ENCODE measurements at regions not wholly inside any gene's neighbourhood (a gene's known extent, or its start where the extent isn't known, plus 50 kb on each side); places are given as distances from the start of the nearest gene placed in this dataset.

DNA sequence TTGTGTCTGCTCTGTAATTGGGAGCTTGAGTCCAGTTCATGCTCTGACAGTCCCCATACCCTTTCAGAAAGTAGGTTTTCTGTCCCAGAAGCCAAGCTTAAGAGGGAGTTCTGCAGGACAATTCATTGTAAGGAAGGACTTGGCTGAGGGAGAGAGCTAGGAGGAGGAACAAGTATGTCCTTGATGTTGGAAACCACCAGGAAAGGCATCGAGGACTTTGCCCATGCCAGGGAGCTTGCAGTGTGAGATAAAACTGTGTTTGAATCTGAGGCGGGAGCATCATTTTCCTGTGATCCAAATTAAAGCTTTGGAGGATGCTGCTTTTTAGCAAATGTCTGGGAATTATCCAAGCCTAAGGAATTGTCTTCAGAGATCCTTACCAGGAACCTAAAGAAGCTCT is 175.3 kb downstream of the EMP1 start:
- in situ Hi-C loops (cut with HindIII; ENCODE audit: low pct_unique_long_range_greater_than_20kb, low sequenced_read_pairs), result no loop called here
- no peak for DNase-seq (ENCODE audit: low read depth)

DNA sequence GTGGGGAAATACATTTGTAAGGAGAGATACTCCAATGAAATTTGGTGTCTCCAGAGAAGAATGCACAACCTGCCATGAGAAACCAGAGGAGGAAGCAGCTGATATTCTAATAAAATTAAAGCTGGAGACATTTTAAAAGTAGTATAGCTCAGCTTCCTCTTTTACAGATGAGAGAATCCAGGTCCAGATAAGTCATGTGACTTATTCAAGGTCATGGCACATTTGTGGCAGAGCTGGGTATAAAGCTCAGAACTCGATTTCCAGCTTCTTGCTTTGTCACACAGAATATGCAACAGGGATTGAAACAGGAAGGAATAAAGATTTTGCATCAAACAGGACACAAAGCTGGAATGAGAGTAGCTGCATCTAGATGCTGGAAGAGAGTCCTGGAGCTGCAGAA is 174.8 kb downstream of the EMP1 start:
- in situ Hi-C loops (cut with HindIII; ENCODE audit: low pct_unique_long_range_greater_than_20kb, low sequenced_read_pairs), result no loop called here
- no peak for DNase-seq (ENCODE audit: low read depth)

DNA sequence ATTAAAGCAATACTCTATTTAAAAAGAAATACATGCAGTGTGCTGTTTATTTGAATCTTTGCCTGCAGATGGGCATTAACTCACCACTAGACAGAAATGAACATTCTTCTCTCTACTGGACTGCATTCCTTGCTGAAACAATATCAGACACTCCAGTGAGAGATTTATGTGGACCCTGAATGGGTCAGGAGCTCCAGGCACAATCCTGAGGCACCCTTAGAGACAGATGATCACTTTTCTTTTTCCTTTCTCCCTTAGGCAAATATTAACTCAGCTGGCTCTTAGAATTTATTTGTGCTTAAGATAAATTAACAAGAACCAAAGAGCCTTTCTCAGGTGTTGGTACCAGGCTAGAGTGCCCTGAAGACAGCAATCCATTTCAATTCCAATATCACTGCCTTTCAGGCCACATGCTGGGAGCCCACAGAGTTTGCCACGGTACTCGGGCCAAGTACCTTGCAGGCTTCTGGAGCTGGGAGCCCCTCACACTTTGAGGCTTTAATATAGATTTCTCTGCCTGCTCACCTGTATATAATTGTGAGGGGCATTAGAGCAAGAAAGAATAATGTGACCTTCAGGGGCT is 173.0 kb downstream of the EMP1 start:
- DNase-seq (ENCODE audit: low read depth), result no peak
- in situ Hi-C loops (cut with HindIII; ENCODE audit: low pct_unique_long_range_greater_than_20kb, low sequenced_read_pairs), result no loop called here

DNA sequence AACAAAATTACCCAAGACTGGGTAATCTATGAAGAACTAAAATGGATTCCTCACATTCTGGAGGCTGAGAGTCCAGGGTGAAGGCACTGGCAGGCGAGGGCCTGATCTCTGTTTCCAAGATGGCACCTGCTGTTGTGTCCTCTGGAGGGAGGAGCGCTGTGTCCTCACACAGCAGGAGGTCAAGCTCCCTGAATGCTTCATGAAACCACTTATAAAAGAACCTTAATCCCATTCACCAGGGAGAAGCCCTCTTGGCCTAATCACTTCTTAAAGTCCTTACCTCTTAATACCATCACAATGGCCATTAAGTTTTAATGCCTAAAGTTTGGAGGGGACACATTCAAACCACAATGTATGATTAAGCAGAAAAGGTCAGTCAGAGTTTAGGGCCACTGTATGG is 172.4 kb downstream of the EMP1 start:
- no peak for DNase-seq (ENCODE audit: low read depth)
- in situ Hi-C loops (cut with HindIII; ENCODE audit: low pct_unique_long_range_greater_than_20kb, low sequenced_read_pairs), result no loop called here

DNA sequence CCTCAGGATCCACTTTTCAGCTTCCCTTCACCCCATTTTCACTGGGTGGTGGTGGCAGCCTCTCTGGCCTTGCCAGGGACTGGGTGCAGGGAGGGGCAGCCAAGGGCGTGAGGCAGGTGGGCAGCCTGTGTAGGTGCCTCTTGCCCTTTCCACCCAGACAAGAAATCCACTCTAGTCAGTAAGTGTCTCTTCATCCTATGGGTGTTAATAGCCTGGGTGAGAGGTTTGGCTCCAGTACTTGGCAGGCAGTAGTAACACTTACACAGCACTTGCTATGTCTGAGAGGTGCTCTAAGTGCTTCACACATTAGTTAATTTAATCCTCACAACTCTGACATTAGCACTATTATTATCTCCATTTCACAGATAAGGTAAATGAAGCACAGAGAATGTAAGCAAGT is 171.9 kb downstream of the EMP1 start:
- DNase-seq (ENCODE audit: low read depth), result no peak
- in situ Hi-C loops (cut with HindIII; ENCODE audit: low pct_unique_long_range_greater_than_20kb, low sequenced_read_pairs), result no loop called here

DNA sequence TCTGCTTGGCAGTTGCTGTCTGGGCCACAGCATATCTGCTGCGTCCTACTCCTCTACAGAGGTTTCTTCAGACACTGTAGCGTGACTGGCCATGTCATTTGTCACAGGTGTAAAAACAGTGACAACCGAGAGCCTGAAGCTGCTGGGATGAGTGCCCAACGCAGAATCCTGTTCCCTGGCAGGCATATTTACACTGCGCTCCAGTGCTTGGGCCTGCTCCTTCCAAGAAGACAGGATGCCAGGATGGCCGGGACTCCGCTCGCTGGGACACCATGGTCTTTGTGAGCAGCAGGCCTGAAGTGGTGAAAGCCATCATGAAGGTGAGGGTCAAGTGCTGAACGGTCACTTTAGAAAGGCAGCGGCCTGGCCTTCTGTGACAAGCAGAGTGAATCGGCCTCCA is 171.4 kb downstream of the EMP1 start:
- DNase-seq (ENCODE audit: low read depth), result no peak
- in situ Hi-C loops (cut with HindIII; ENCODE audit: low pct_unique_long_range_greater_than_20kb, low sequenced_read_pairs), result no loop called here

DNA sequence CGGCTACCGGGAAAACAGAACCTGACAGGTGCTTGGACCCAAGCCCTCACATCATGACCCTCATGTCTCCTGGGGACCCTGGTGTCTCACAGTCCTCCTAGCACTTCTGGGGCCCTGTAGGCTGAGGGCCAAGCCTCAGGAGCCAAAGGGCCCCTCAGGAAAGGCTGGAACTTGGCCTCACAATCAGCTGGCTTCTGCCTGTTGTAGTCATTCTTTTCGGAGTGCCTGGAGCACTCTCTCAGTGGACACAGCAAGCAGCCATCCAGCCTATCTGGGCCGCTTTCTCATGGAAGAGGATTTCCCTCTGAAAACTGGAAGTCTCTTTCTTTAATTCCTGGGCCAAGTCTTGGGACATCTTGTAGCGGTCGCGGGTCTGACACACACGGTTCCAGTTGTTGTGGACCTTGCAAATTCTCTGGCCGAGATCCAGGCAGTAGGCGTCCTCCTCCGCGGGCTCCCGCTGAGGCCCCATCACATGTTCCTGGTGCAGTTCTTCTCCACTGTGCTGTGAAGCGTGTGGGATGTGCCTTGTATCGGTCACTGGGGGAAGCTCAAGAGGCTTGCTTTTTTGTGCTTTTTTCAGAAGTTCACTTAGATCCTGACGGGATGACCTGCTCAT is 169.3 kb downstream of the EMP1 start:
- no peak for DNase-seq (ENCODE audit: low read depth)
- in situ Hi-C loops (cut with HindIII; ENCODE audit: low pct_unique_long_range_greater_than_20kb, low sequenced_read_pairs), result no loop called here

DNA sequence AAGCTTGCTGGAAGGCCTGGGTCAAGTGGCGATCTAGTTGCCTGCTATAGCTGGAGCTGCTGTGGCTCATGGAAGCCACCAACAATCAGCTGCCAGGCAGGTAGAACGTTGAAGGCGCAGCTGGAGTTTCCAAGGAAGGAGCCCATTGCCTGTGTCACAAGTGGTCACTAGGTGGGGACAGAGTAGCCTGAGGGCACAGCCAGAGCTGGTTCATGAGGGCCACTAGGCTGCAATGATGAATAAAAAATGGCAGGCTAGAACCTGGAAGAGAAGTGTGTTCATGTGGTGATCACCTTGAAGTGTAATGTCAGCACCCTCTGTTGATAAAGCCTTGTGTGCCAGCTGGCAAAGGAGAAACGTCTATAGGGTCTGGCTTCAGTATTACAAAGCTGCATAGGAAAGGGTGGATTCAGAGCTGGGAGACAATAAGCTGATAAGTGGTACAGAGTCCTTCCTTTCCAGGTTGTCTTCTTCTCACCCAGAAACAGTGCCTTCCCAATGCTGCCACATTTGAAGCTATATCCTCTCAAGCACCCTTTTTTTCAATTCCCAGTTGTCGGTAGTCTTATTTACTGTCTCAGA is 165.8 kb downstream of the EMP1 start:
- in situ Hi-C loops (cut with HindIII; ENCODE audit: low pct_unique_long_range_greater_than_20kb, low sequenced_read_pairs), result no loop called here
- DNase-seq (ENCODE audit: low read depth), result peak; percentile 55

DNA sequence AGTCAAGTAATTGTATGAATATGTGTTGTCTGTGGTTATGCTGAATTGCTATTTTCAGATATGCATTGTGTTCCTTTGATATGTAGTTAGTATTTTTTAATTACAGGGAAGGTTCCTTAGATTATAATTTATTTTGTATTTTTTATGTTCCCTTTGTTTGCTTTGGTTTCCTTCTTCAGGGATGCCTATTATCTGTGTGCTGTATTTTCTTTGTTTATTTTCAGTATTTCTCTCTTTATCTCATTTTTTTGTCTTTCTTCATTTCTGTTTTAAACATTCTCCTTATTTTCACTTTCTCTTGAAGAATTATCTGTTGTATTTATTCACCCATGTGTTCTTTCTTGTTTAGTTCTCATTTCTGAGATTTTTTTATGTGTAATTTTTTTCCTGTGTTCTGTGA is 163.1 kb downstream of the EMP1 start:
- in situ Hi-C loops (cut with HindIII; ENCODE audit: low pct_unique_long_range_greater_than_20kb, low sequenced_read_pairs), result no loop called here

DNA sequence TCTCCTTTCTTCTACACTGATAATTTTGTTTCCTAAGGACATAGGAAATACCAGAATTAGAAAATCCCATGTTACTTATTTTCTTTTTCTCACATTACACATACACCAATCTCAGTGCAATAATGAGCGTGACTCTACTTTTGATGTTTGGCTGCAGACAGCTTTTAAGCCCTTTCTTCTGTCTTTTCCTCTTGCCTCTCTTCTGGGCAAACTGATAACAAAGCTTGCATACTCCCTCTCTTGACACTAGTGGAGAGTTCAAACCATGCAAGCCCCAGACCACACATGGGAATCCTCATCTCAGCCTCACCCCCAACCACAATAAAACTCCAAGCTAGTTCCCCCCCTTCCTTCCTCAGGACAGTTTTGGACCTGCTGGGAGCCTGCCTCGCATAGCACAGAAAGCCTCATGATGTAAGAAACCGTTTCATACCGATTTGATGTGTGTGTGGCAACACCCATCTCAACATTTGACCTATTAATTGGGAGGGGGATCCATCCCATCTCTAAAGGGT is 161.9 kb downstream of the EMP1 start:
- in situ Hi-C loops (cut with HindIII; ENCODE audit: low pct_unique_long_range_greater_than_20kb, low sequenced_read_pairs), result no loop called here

More for the DNA sequence above, 163.1 kb downstream of the EMP1 start:
- no peak for DNase-seq (ENCODE audit: low read depth)

DNA sequence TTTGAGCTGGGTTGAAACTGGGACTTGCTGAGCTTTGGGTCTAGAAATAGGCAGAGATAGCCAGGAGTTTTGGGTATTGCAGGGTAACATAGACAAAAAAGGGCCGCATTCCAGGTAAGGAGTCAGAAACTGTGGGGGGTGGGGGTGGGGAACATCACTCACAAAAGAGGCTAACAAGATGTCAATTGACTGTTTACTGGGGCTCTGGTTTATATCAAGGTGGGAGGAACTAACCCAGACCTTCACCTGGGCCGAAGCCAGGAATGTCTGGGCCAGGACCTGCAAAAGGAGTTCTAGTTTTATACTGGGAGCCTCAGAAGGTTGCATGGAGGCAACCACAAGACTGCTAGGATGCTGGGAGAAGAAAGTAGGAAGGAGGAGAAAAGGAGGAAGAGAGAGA is 154.4 kb downstream of the EMP1 start:
- DNase-seq (ENCODE audit: low read depth), result no peak
- in situ Hi-C loops (cut with HindIII; ENCODE audit: low pct_unique_long_range_greater_than_20kb, low sequenced_read_pairs), result no loop called here

More for the DNA sequence above, 161.9 kb downstream of the EMP1 start:
- DNase-seq (ENCODE audit: low read depth), result no peak

DNA sequence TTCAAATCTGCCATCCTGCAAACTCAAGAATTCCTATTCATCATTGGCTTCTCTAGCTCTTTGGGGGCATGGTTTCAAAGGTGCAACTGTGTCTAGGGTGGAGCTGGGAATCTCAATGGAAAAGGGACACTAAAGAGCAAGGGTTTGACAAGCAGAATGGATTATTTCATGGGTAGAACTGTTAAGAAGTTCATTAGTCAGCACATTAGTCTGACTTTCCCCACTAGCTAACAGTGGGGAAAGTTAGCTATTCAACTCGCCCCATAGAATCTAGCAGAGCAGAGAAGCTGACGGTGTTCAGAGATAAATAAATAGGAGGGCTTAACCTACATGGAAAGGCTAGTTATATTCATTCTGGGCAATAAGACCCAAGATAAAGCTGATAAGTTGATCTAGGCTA is 153.9 kb downstream of the EMP1 start:
- in situ Hi-C loops (cut with HindIII; ENCODE audit: low pct_unique_long_range_greater_than_20kb, low sequenced_read_pairs), result no loop called here
- no peak for DNase-seq (ENCODE audit: low read depth)

DNA sequence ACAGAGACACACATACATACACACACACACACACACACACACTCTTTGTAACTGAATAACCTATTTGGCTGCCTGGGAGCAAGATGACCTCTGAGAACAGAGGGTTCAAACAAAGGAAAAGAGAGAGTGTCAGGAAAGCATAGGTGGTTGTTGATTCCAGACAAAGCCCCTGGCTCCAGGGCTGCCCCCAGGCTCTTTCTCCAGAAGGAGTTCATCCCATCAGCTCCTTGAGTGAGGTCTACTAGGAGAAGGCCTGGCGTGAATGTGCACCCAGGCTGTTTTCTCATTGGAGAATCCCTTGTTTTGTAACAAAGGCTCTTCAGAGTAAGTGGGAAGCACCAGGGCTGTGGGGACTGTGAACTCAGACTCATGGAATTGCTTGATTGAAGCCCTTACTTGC is 151.9 kb downstream of the EMP1 start:
- in situ Hi-C loops (cut with HindIII; ENCODE audit: low pct_unique_long_range_greater_than_20kb, low sequenced_read_pairs), result no loop called here
- DNase-seq (ENCODE audit: low read depth), result no peak

DNA sequence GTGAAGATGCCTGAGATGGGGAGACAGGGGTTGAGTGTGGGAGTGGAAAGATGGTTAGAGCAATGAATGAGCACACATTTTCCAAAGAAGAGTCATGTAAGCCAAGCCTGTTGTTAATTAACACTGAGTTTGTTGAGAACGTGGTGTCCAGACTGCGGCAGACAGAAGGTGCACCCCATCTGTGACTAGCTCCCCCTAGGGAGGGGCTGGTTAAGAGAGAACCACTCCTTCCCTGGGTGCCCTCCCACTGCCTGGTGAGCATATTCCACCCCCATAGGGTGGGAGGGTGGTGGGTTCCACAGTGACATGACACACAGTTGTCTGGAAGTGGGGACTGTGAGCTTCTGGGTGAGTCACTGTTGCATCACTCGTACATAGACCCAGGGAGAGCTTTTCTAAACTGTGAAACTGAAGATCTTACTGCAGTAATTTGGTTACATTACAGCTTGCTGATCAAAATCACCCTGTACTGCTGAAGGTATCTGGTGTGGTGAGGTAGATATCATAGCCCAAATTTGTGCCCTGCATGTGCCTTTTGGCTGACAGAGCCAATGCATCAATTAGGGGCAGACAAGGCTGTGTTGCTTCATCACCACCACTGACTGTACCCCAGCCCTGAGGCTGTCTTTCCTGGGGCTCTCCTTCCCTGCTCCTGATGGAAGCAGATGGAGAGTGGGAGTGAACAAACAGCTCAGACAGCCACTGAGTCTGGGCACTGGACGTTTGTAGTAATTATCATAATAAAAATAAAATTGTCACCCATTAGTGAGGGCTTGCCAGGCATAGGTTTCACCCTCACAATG is 150.9 kb downstream of the EMP1 start:
- in situ Hi-C loops (cut with HindIII; ENCODE audit: low pct_unique_long_range_greater_than_20kb, low sequenced_read_pairs), result no loop called here

DNA sequence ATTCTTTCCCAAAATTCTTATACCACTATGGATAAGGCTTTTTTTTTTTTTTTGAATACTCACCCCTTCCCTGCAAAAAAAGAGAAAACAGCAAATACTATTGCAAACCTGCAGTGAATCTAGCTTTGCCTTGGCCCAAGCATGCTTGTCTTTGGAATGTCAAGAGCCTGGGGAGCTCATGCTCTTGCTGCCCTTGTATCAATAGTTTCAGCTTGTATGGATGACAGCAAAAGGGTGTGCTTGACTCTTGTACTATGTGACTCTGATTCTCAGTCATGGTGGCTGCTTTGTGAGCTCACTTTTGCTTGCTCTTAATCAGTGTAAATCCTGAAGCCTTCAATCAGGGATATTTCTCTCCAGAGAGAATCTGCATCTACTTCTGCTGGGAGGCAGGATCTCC is 149.2 kb downstream of the EMP1 start:
- DNase-seq (ENCODE audit: low read depth), result no peak
- in situ Hi-C loops (cut with HindIII; ENCODE audit: low pct_unique_long_range_greater_than_20kb, low sequenced_read_pairs), result no loop called here

More for the DNA sequence above, 150.9 kb downstream of the EMP1 start:
- DNase-seq (ENCODE audit: low read depth), result peak; percentile 75

DNA sequence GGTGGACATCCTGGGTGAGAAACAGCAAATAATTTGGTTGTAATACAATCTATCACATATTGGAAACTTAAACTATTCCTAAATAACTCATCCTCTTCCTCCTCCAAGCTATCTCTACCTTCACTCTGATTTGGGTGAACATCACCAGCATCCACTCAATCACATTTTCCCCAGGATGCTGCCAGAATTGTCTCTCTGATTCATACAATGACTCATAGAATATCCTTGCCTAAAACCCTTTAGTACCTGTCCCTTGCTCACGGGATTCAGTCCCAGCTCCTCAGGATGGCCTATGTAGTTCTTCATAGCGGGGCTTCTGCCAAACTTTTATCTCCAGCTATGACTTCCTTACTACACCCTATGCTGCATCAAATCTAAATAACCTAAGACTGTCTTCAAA is 146.8 kb downstream of the EMP1 start:
- no peak for DNase-seq (ENCODE audit: low read depth)
- in situ Hi-C loops (cut with HindIII; ENCODE audit: low pct_unique_long_range_greater_than_20kb, low sequenced_read_pairs), result no loop called here

DNA sequence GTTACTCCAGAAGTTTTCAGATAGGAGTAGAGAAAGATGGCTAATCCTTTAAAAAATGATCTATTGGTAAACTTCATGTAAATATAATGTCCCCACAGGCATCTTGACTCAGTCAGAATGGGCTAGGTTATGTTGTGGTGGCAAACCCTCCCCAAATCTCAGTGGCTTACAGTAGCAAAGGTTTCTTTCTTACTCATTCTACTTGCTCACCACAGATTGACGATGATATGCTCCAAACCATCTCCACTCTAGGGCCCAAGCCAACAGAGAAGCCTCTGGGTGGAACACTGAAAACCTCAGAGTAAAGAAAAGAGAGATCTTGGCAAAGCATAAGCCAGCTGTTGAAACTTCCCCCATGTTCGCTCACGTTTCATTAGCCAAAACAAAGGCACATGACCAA is 146.4 kb downstream of the EMP1 start:
- DNase-seq (ENCODE audit: low read depth), result no peak
- in situ Hi-C loops (cut with HindIII; ENCODE audit: low pct_unique_long_range_greater_than_20kb, low sequenced_read_pairs), result no loop called here

DNA sequence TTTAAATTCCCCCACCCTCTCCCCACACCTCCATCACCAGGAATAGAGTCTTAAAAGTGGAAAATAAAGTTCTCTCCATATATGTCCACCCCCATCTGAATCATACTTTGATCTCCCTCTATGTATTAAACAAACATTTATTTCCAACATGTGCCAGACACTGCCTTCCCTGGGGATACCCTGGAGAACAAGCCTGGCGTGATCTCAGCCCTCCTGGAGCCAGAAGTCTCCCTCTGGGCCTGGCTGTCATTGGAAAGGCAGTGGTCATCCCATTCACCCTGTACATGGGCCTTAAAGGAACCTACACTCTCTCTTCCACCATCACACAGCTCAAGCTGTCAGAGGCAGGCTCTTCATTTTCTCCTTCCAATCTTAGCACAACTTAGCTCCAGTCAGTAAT is 143.6 kb downstream of the EMP1 start:
- DNase-seq (ENCODE audit: low read depth), result no peak
- in situ Hi-C loops (cut with HindIII; ENCODE audit: low pct_unique_long_range_greater_than_20kb, low sequenced_read_pairs), result no loop called here

DNA sequence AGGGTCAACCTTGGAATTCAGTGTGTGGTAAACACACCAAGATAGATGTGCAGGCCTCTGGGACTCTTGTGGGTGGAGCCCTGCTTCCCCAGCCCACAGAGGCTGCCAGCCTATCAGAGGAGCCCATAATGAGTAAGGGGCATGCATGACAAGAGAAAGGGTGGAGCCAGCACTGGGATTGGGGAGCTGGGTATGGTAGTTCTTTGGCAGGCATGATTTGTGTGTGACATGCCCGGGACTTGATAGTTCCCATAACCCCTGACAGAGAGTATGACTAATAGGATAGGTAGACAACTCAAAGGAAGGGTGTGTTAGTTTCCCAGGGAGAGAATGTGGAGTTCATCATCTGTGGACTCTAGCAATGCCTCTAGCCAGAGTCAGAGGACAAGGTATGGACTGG is 143.0 kb downstream of the EMP1 start:
- peak; percentile 93 for DNase-seq (ENCODE audit: low read depth)

More for the DNA sequence above, 143.0 kb downstream of the EMP1 start:
- in situ Hi-C loops (cut with HindIII; ENCODE audit: low pct_unique_long_range_greater_than_20kb, low sequenced_read_pairs), result no loop called here
